GM21717 (cell line): ENCODE measurements at regions not wholly inside any gene's neighbourhood (a gene's known extent, or its start where the extent isn't known, plus 50 kb on each side); places are given as distances from the start of the nearest gene placed in this dataset.

Source experiments
- ATAC-seq: cut with Tn5 transposase; IDR thresholded peaks from one replicate; pipeline ENCODE4 v1.9.1; 2021; ENCODE audit warnings: mild to moderate bottlenecking, moderate library complexity; ENCODE audit not compliant: unreplicated experiment

- ATAC-seq: no peak
Measured at GRCh38 chr22:25365491-25366261, 146.2 kb downstream of the CRYBB2 start.

- no peak for ATAC-seq
Measured at GRCh38 chr22:25366408-25366807, 147.0 kb downstream of the CRYBB2 start.

GRCh38 chr22:25366876-25367466 is 147.5 kb downstream of the CRYBB2 start:
- no peak for ATAC-seq

- ATAC-seq: no peak
Measured at GRCh38 chr22:25367756-25368155, 148.3 kb downstream of the CRYBB2 start.

- ATAC-seq: no peak
Measured at GRCh38 chr22:25368271-25368670, 148.8 kb downstream of the CRYBB2 start.

- no peak for ATAC-seq
Measured at GRCh38 chr22:25369041-25369440, 149.6 kb downstream of the CRYBB2 start.

GRCh38 chr22:25370322-25370721 is 150.9 kb downstream of the CRYBB2 start:
- no peak for ATAC-seq

- ATAC-seq: no peak
Measured at GRCh38 chr22:25372000-25372595, 152.7 kb downstream of the CRYBB2 start.

- no peak for ATAC-seq
Measured at GRCh38 chr22:25373961-25374360, 154.5 kb downstream of the CRYBB2 start.

GRCh38 chr22:25374869-25375268 is 155.4 kb downstream of the CRYBB2 start:
- ATAC-seq: no peak

GRCh38 chr22:25375683-25376082 is 156.2 kb downstream of the CRYBB2 start:
- ATAC-seq: no peak

- ATAC-seq: no peak
Measured at GRCh38 chr22:25377699-25378098, 158.3 kb downstream of the CRYBB2 start.

GRCh38 chr22:25380122-25380747 is 160.8 kb downstream of the CRYBB2 start:
- no peak for ATAC-seq

- no peak for ATAC-seq
Measured at GRCh38 chr22:25382762-25383161, 163.3 kb downstream of the CRYBB2 start.

- no peak for ATAC-seq
Measured at GRCh38 chr22:25383278-25383820, 163.9 kb downstream of the CRYBB2 start.

GRCh38 chr22:25383892-25384291 is 164.5 kb downstream of the CRYBB2 start:
- ATAC-seq: no peak

GRCh38 chr22:25386538-25386884 is 167.1 kb downstream of the CRYBB2 start:
- no peak for ATAC-seq

- ATAC-seq: no peak
Measured at GRCh38 chr22:25388415-25388814, 169.0 kb downstream of the CRYBB2 start.

GRCh38 chr22:25388866-25389540 is 169.6 kb downstream of the CRYBB2 start:
- ATAC-seq: no peak

GRCh38 chr22:25389541-25389919 is 170.1 kb downstream of the CRYBB2 start:
- no peak for ATAC-seq
